ENCODE measurements at regions not wholly inside any gene's neighbourhood (a gene's known extent, or its start where the extent isn't known, plus 50 kb on each side); places are given as distances from the start of the nearest gene placed in this dataset.

DNA sequence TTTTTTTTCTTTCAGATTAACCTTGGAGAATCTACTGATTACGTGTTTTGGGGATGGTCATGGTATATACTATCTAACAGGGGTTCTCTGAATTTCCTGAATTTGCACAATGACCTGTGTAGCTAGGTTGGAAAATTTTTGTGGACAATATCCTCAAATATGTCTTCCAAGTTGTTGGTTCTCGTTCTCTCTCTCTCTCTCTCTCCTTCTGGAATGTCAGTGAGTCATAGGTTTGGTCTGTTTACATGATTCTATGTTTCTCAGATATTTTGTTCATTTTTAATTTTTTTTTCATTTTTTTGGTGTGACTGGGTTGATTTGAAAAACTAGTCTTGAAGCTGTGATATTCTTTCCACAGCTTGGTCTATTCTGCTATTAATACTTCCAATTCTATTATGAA is 604.0 kb upstream of the ANO3 start:
- Histone ChIP-seq H3K4me2 (no peak overlapping the region), H3K9ac (no peak overlapping the region), H3K4me1 (no peaks in the 10 kb centered on the region), H3K9me3 (no peaks in the 10 kb centered on the region), H3K36me3 (no peaks in the 10 kb centered on the region), H4K20me1 (no peaks in the 10 kb centered on the region), H3K27ac (no peak overlapping the region), H3K4me3 (no peak overlapping the region), H3K27me3 (no peaks in the 10 kb centered on the region)
- no peak for TF ChIP-seq Cebpa-rat (IDR thresholded peaks at IDR 0.05)

GRCh38 chr11:25730230-25730629 is 601.7 kb upstream of the ANO3 start:
- no peaks in the 10 kb centered on the region for H4K20me1 ChIP-seq
- no peaks in the 10 kb centered on the region for H3K9me3 ChIP-seq
- H3K4me2 ChIP-seq, result no peak overlapping the region
- no peak overlapping the region for H3K27ac ChIP-seq
- no peak overlapping the region for H3K4me3 ChIP-seq
- H3K27me3 ChIP-seq, result no peaks in the 10 kb centered on the region
- no peaks in the 10 kb centered on the region for H3K36me3 ChIP-seq
- TF ChIP-seq Cebpa-rat (IDR thresholded peaks at IDR 0.05), result no peak
- H3K4me1 ChIP-seq, result no peaks in the 10 kb centered on the region
- H3K9ac ChIP-seq, result no peak overlapping the region

GRCh38 chr11:25733777-25734176 is 598.2 kb upstream of the ANO3 start:
- no peak overlapping the region for H3K4me3 ChIP-seq
- no peak overlapping the region for H3K4me2 ChIP-seq
- no peaks in the 10 kb centered on the region for H4K20me1 ChIP-seq
- no peaks in the 10 kb centered on the region for H3K9me3 ChIP-seq
- no peaks in the 10 kb centered on the region for H3K27me3 ChIP-seq
- TF ChIP-seq Cebpa-rat (IDR thresholded peaks at IDR 0.05), result no peak
- H3K9ac ChIP-seq, result no peak overlapping the region
- H3K36me3 ChIP-seq, result no peaks in the 10 kb centered on the region
- H3K4me1 ChIP-seq, result no peaks in the 10 kb centered on the region
- H3K27ac ChIP-seq, result no peak overlapping the region

- Histone ChIP-seq H3K4me2 (no peak overlapping the region), H3K27ac (no peak overlapping the region), H3K4me1 (no peaks in the 10 kb centered on the region), H3K9ac (no peak overlapping the region), H3K27me3 (no peaks in the 10 kb centered on the region), H3K4me3 (no peak overlapping the region), H4K20me1 (no peaks in the 10 kb centered on the region), H3K36me3 (no peaks in the 10 kb centered on the region), H3K9me3 (no peaks in the 10 kb centered on the region)
- TF ChIP-seq Cebpa-rat (IDR thresholded peaks at IDR 0.05), result no peak
These were observed 597.2 kb upstream of the ANO3 start for GRCh38 chr11:25734591-25735211.

GRCh38 chr11:25737071-25737675 is 594.8 kb upstream of the ANO3 start:
- no peak overlapping the region for H3K4me2 ChIP-seq
- H3K27me3 ChIP-seq, result no peaks in the 10 kb centered on the region
- no peaks in the 10 kb centered on the region for H4K20me1 ChIP-seq
- H3K36me3 ChIP-seq, result no peaks in the 10 kb centered on the region
- H3K4me1 ChIP-seq, result no peaks in the 10 kb centered on the region
- H3K4me3 ChIP-seq, result no peak overlapping the region
- no peak overlapping the region for H3K9ac ChIP-seq
- H3K9me3 ChIP-seq, result no peaks in the 10 kb centered on the region
- TF ChIP-seq Cebpa-rat (IDR thresholded peaks at IDR 0.05), result no peak
- H3K27ac ChIP-seq, result no peak overlapping the region

- Histone ChIP-seq H3K9ac (no peak overlapping the region), H4K20me1 (no peaks in the 10 kb centered on the region), H3K27ac (no peak overlapping the region), H3K36me3 (no peaks in the 10 kb centered on the region), H3K9me3 (no peaks in the 10 kb centered on the region), H3K27me3 (no peaks in the 10 kb centered on the region), H3K4me2 (no peak overlapping the region), H3K4me3 (no peak overlapping the region), H3K4me1 (no peaks in the 10 kb centered on the region)
- no peak for TF ChIP-seq Cebpa-rat (IDR thresholded peaks at IDR 0.05)
These were observed 590.0 kb upstream of the ANO3 start for GRCh38 chr11:25741886-25742285.

DNA sequence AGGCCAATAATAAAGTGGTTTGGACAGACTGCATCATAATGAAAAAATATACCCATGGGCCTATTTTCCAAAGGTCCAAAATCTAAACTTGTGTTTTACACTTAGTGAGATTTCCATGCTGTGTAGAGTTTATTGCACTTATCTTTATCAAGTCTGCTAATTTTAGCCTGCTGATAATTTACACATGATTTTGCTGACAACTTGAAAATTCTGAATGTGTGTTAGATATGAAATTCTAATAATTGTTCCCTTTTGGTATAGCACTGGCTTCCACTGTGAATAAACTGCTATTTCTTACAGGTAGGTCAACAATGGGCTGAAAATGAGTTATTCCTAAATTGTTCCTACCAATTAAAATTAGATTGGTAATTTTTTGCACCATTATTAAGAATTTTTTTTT is 589.1 kb upstream of the ANO3 start:
- Histone ChIP-seq H3K4me2 (no peak overlapping the region), H4K20me1 (no peaks in the 10 kb centered on the region), H3K36me3 (no peaks in the 10 kb centered on the region), H3K27ac (no peak overlapping the region), H3K9ac (no peak overlapping the region), H3K9me3 (no peaks in the 10 kb centered on the region), H3K4me1 (no peaks in the 10 kb centered on the region), H3K27me3 (no peaks in the 10 kb centered on the region), H3K4me3 (no peak overlapping the region)
- TF ChIP-seq Cebpa-rat (IDR thresholded peaks at IDR 0.05), result no peak

DNA sequence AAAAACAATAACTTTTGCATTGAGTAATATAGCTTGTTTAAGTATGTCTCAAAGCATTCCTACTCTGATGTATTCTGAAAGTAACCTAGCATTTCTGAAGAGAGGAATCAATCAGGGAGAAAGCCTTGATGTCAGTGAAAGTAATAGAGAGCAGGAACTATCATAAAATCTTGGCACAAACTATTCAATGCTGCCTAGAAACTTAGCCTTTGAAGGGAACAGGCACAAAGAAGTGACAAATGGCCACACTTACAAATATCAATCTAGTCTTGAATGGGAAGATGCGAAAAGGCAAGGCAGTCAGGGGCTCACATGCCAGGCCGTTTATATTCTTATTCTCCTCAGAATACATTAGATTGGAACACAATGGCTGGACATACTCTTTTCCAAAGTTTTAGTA is 576.5 kb upstream of the ANO3 start:
- no peak for TF ChIP-seq Cebpa-rat (IDR thresholded peaks at IDR 0.05)
- H3K4me1 ChIP-seq, result no peaks in the 10 kb centered on the region
- H3K27ac ChIP-seq, result no peak overlapping the region
- H3K36me3 ChIP-seq, result no peaks in the 10 kb centered on the region
- H3K9ac ChIP-seq, result no peak overlapping the region
- H3K9me3 ChIP-seq, result peaks cover 14% of the 10 kb centered on the region
- no peak overlapping the region for H3K4me2 ChIP-seq
- no peak overlapping the region for H3K4me3 ChIP-seq
- H3K27me3 ChIP-seq, result no peaks in the 10 kb centered on the region
- H4K20me1 ChIP-seq, result no peaks in the 10 kb centered on the region

- H3K4me2 ChIP-seq, result no peak overlapping the region
- no peak overlapping the region for H3K27ac ChIP-seq
- H3K27me3 ChIP-seq, result no peaks in the 10 kb centered on the region
These were observed 575.9 kb upstream of the ANO3 start for GRCh38 chr11:25755918-25756584.

GRCh38 chr11:25758145-25758661 is 573.7 kb upstream of the ANO3 start:
- Histone ChIP-seq H3K4me2 (no peak overlapping the region), H3K36me3 (no peaks in the 10 kb centered on the region), H4K20me1 (no peaks in the 10 kb centered on the region), H3K9me3 (peaks cover 14% of the 10 kb centered on the region), H3K27ac (no peak overlapping the region), H3K4me1 (no peaks in the 10 kb centered on the region), H3K4me3 (no peak overlapping the region), H3K27me3 (no peaks in the 10 kb centered on the region), H3K9ac (no peak overlapping the region)
- TF ChIP-seq Cebpa-rat (IDR thresholded peaks at IDR 0.05), result no peak

More at GRCh38 chr11:25755918-25756584, 575.9 kb upstream of the ANO3 start:
- no peaks in the 10 kb centered on the region for H3K4me1 ChIP-seq
- no peaks in the 10 kb centered on the region for H3K36me3 ChIP-seq
- no peak overlapping the region for H3K9ac ChIP-seq
- H3K9me3 ChIP-seq, result peaks cover 14% of the 10 kb centered on the region
- no peak for TF ChIP-seq Cebpa-rat (IDR thresholded peaks at IDR 0.05)
- H4K20me1 ChIP-seq, result no peaks in the 10 kb centered on the region
- H3K4me3 ChIP-seq, result no peak overlapping the region
